IMR-90 (cell line): ENCODE measurements at regions not wholly inside any gene's neighbourhood (a gene's known extent, or its start where the extent isn't known, plus 50 kb on each side); places are given as distances from the start of the nearest gene placed in this dataset.
A peak's percentile ranks its signal among the peaks of the same experiment; 100 is the strongest.

Experiments
- ATAC-seq: fragments of 200-7000 bp; cut with Tn5 transposase; 2 replicates; pipeline ENCODE4 v1.9.1; 2020; ENCODE audit warnings: low read depth, mild to moderate bottlenecking, moderate library complexity
- BruUV-seq: library from RNA; stranded (reverse); fragments of 400-500 nt; replicated peaks from 2 replicates; lab custom pipeline; 2021; lab: Mats Ljungman, UMichigan
- CTCF ChIA-PET: fragments of 300-600 bp; formaldehyde crosslinking; extraction: SDS; loops from one replicate; lab custom pipeline; 2021; ENCODE audit warnings: antibody characterized with exemption; lab: Yijun Ruan, JAX
- POLR2A ChIA-PET: fragments of 300-600 bp; sonication (Branson Sonifier 250); formaldehyde crosslinking; loops from one replicate; lab custom pipeline; 2022; ENCODE audit warnings: antibody characterized with exemption; ENCODE audit not compliant: unreplicated experiment; lab: Charles Lee
- DNase-seq: peaks from one replicate; pipeline ENCODE4 v3.0.0; 2013
- H2AFZ ChIP-seq: replicated peaks from 2 replicates; pipeline ENCODE3; 2013; ENCODE audit warnings: low read length, mild to moderate bottlenecking; ENCODE audit not compliant: poor library complexity
- H2AK5ac ChIP-seq: 2 replicates; pipeline ENCODE4 v1.6.1; 2013; ENCODE audit warnings: low read depth, low read length, inconsistent platforms
- H2AK9ac ChIP-seq: replicated peaks from 2 replicates; pipeline ENCODE3; 2013; ENCODE audit warnings: mild to moderate bottlenecking, low read depth, low read length, moderate library complexity; ENCODE audit not compliant: poor library complexity
- H2BK120ac ChIP-seq: 2 replicates; pipeline ENCODE4 v1.6.1; 2013; ENCODE audit warnings: low read depth, low read length, inconsistent platforms
- H2BK15ac ChIP-seq: 3 replicates; pipeline ENCODE4 v1.6.1; 2013; ENCODE audit warnings: low read depth, low read length, inconsistent platforms
- H2BK20ac ChIP-seq: 2 replicates; pipeline ENCODE4 v1.6.1; 2013; ENCODE audit warnings: low read depth, mild to moderate bottlenecking, inconsistent platforms, low read length, moderate library complexity
- H2BK5ac ChIP-seq: 2 replicates; pipeline ENCODE4 v1.6.1; 2013; ENCODE audit warnings: mild to moderate bottlenecking, low read depth, low read length, inconsistent platforms; ENCODE audit not compliant: poor library complexity, severe bottlenecking
- H3K14ac ChIP-seq: replicated peaks from 2 replicates; pipeline ENCODE4 v1.6.1; 2013; ENCODE audit warnings: low read depth, low read length, inconsistent platforms
- H3K18ac ChIP-seq: 2 replicates; pipeline ENCODE4 v1.6.1; 2013; ENCODE audit warnings: low read depth, low read length, control low read depth
- H3K23ac ChIP-seq: 2 replicates; pipeline ENCODE4 v1.6.1; 2013; ENCODE audit warnings: low read depth, low read length, inconsistent platforms
- H3K27ac ChIP-seq: 2 replicates; pipeline ENCODE4 v1.5.1; 2013; ENCODE audit warnings: mild to moderate bottlenecking, control low read depth, low read length; ENCODE audit not compliant: insufficient read depth
- H3K27me3 ChIP-seq: 2 replicates; pipeline ENCODE4 v1.6.1; 2013; ENCODE audit warnings: low read length; ENCODE audit not compliant: control insufficient read depth, insufficient read depth
- H3K36me3 ChIP-seq: 2 replicates; pipeline ENCODE4 v1.6.1; 2013; ENCODE audit warnings: low read length, mixed read lengths; ENCODE audit not compliant: control insufficient read depth, insufficient read depth
- H3K4ac ChIP-seq: 2 replicates; pipeline ENCODE4 v1.6.1; 2013; ENCODE audit warnings: low read depth, low read length, inconsistent platforms
- H3K4me1 ChIP-seq: 2 replicates; pipeline ENCODE4 v1.6.1; 2013; ENCODE audit warnings: low read length, mixed read lengths; ENCODE audit not compliant: control insufficient read depth, insufficient read depth
- H3K4me2 ChIP-seq: 2 replicates; pipeline ENCODE4 v1.6.1; 2013; ENCODE audit warnings: low read depth, mild to moderate bottlenecking, control low read depth, low read length, moderate library complexity
- H3K4me3 ChIP-seq: 2 replicates; pipeline ENCODE4 v1.5.1; 2013; ENCODE audit warnings: low read depth, mild to moderate bottlenecking, control low read depth, low read length, moderate library complexity; ENCODE audit not compliant: insufficient read depth
- H3K56ac ChIP-seq: 2 replicates; pipeline ENCODE4 v1.6.1; 2013; ENCODE audit warnings: low read length, inconsistent platforms; ENCODE audit not compliant: insufficient read depth; ENCODE audit errors: extremely low read depth
- H3K79me1 ChIP-seq, 2 experiments: 2 replicates each; pipeline ENCODE4 v1.6.1; 2013; ENCODE audit warnings: low read length in 2 of 2, inconsistent platforms in 1 of 2, low read depth in 1 of 2
- H3K9ac ChIP-seq: 2 replicates; pipeline ENCODE4 v1.6.1; 2013; ENCODE audit warnings: low read depth, low read length, control low read depth
- H3K9me1 ChIP-seq: 2 replicates; pipeline ENCODE4 v1.6.1; 2013; ENCODE audit warnings: low read length, inconsistent platforms; ENCODE audit not compliant: insufficient read depth
- H3K9me3 ChIP-seq: 2 replicates; pipeline ENCODE4 v1.6.1; 2013; ENCODE audit warnings: low read length; ENCODE audit not compliant: control insufficient read depth, insufficient read depth
- H4K20me1 ChIP-seq: 2 replicates; pipeline ENCODE4 v1.6.1; 2013; ENCODE audit warnings: low read length, inconsistent platforms; ENCODE audit not compliant: insufficient read depth
- H4K5ac ChIP-seq: 2 replicates; pipeline ENCODE4 v1.6.1; 2013; ENCODE audit warnings: mild to moderate bottlenecking, low read depth, low read length, control low read depth
- H4K8ac ChIP-seq, 2 experiments: 2 replicates each; pipeline ENCODE4 v1.6.1; 2013; ENCODE audit warnings: low read depth in 2 of 2, low read length in 2 of 2, control low read depth in 1 of 2, inconsistent platforms in 1 of 2
- H4K91ac ChIP-seq: 2 replicates; pipeline ENCODE4 v1.6.1; 2013; ENCODE audit warnings: low read depth, low read length, inconsistent platforms; ENCODE audit not compliant: insufficient read depth
- BHLHE40 ChIP-seq: fragments of 150-350 bp; IDR thresholded peaks from 2 replicates; pipeline ENCODE4 v1.6.1; 2016; ENCODE audit warnings: mild to moderate bottlenecking, low read depth, low read length
- FOS ChIP-seq: fragments of 150-350 bp; IDR thresholded peaks from 2 replicates; pipeline ENCODE4 v1.6.1; 2016; ENCODE audit warnings: low read depth, low read length
- MAFK ChIP-seq: IDR thresholded peaks from 2 replicates; pipeline ENCODE4 v1.6.1; 2012; ENCODE audit warnings: low read depth, low read length, improper control_type of control experiment
- MAZ ChIP-seq: IDR thresholded peaks from 2 replicates; pipeline ENCODE4 v1.6.1; 2012; ENCODE audit warnings: low read depth, mild to moderate bottlenecking, low read length, improper control_type of control experiment, moderate library complexity, borderline replicate concordance
- MXI1 ChIP-seq: IDR thresholded peaks from 2 replicates; pipeline ENCODE4 v1.6.1; 2012; ENCODE audit warnings: low read depth, mild to moderate bottlenecking, low read length, moderate library complexity, borderline replicate concordance
- NFE2L2 ChIP-seq: fragments of 150-350 bp; IDR thresholded peaks from 2 replicates; pipeline ENCODE4 v1.6.1; 2016; ENCODE audit warnings: low read depth, mild to moderate bottlenecking, low read length
- POLR2A ChIP-seq: IDR thresholded peaks from 2 replicates; pipeline ENCODE4 v1.6.1; 2012; ENCODE audit warnings: mild to moderate bottlenecking, low read depth, low read length
- WGBS, 2 experiments: methylation state at CpG; one replicate each; pipeline versions ENCODE4 v1.1.5 to v1.1.7; 2013; ENCODE audit warnings: missing lambda C conversion rate in 2 of 2; ENCODE audit not compliant: insufficient read length in 1 of 2; ENCODE audit errors: extremely low coverage in 2 of 2; 5-methylcytosine and 5-hydroxymethylcytosine counted together
- dilution Hi-C: fragments of 300-500 bp; cut with HindIII; formaldehyde crosslinking; loops from one replicate; pipeline ENCODE4 v1.14.3; 2018; ENCODE audit warnings: low sequenced_read_pairs; ENCODE audit not compliant: unreplicated experiment
- in situ Hi-C: fragments of 300-500 bp; cut with MboI; formaldehyde crosslinking; loops from 3 replicates; pipeline ENCODE4 v1.14.3; 2019; ENCODE audit warnings: low sequenced_read_pairs, inconsistent platforms, mixed read lengths
- intact Hi-C: fragments of 100-400 bp; cut with micrococcal nuclease; formaldehyde crosslinking; loops from 2 replicates; pipeline ENCODE4 v1.10.0; 2022
- TF ChIP-seq, protein P1 (sequence below): fragments of 150-350 bp; IDR thresholded peaks from 2 replicates; pipeline ENCODE4 v1.6.1; 2016; ENCODE audit warnings: low read depth, mild to moderate bottlenecking, low read length, moderate library complexity, borderline replicate concordance

DNA sequence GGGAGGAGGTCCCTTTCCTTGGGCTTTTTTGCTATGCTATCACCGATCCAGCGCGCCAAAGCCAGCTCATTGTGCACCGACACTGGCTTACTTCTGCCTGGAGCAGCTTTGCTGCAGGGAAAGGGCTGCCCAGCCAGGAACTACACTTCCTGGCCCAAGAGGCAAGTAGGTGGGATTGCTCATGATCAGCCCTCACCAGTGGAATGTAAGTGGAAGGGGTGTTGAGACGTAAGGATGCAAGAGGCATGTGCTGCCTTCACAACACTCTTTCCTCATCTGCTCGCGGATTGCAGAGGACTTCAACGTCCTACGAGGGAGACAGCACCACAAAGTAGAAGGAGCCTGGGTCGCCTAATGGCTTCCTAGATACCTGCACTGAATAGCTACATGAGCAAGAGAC, 104.3 kb upstream of the FOXF1 start:
- H2BK5ac ChIP-seq, result no peak overlapping the region
- ATAC-seq, result no peak
- no peak overlapping the region for H3K4me2 ChIP-seq
- H3K27me3 ChIP-seq, result no peaks in the 10 kb centered on the region
- H2AFZ ChIP-seq, result no peak overlapping the region
- H2AK9ac ChIP-seq, result peak overlapping the region; percentile 35
- H3K4ac ChIP-seq, result peak overlapping the region; percentile 89
- H4K8ac ChIP-seq, result peak overlapping the region; percentile 26 to 41; a peak in 2 of 4 replicates
- peak overlapping the region; percentile 42 for H3K18ac ChIP-seq
- H4K20me1 ChIP-seq, result no peaks in the 10 kb centered on the region
- no TSS peak for BruUV-seq
- H3K56ac ChIP-seq, result no peak overlapping the region
- DNase-seq, result peak; percentile 47
- no peak overlapping the region for H3K9ac ChIP-seq
- in situ Hi-C loops, result no loop called here
- H3K9me1 ChIP-seq, result peaks cover 17% of the 10 kb centered on the region
- dilution Hi-C loops, result no loop called here
- peak overlapping the region; percentile 84 for H3K14ac ChIP-seq
- peaks cover 25% of the 10 kb centered on the region for H3K4me1 ChIP-seq
- peak overlapping the region; percentile 83; the same call in 2 of the 3 replicates for H2BK15ac ChIP-seq
- 88% methylated on average over 4 of the region's 10 CpGs; no CpG with 5 or more reads in 1 of the 2 experiments for WGBS, 2 experiments
- peaks cover 5% of the 10 kb centered on the region for H3K9me3 ChIP-seq
- peak overlapping the region; percentile 3 for H4K5ac ChIP-seq
- H2AK5ac ChIP-seq, result peak overlapping the region; percentile 90
- peak overlapping the region; percentile 84; the same call in 1 of the 2 replicates for H3K23ac ChIP-seq
- peaks cover 0 to 16% of the 10 kb centered on the region in 2 experiments; a peak in 1 of 4 replicates for H3K79me1 ChIP-seq
- POLR2A ChIA-PET, result no interaction called here
- TF ChIP-seq POLR2A, result no peak
- TF ChIP-seq MAZ, result no peak
- TF ChIP-seq, protein P1, sequence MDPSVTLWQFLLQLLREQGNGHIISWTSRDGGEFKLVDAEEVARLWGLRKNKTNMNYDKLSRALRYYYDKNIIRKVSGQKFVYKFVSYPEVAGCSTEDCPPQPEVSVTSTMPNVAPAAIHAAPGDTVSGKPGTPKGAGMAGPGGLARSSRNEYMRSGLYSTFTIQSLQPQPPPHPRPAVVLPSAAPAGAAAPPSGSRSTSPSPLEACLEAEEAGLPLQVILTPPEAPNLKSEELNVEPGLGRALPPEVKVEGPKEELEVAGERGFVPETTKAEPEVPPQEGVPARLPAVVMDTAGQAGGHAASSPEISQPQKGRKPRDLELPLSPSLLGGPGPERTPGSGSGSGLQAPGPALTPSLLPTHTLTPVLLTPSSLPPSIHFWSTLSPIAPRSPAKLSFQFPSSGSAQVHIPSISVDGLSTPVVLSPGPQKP, result no peak
- no peak for TF ChIP-seq BHLHE40
- TF ChIP-seq MXI1, result no peak
- TF ChIP-seq FOS, result no peak
- TF ChIP-seq MAFK, result no peak
- no peak for TF ChIP-seq NFE2L2
- H3K4me3 ChIP-seq, result no peak overlapping the region
- H3K36me3 ChIP-seq, result no peaks in the 10 kb centered on the region
- H2BK20ac ChIP-seq, result peak overlapping the region; percentile 88
- no peak overlapping the region; the same call in 1 of the 2 replicates for H3K27ac ChIP-seq
- H4K91ac ChIP-seq, result peak overlapping the region; percentile 85
- CTCF ChIA-PET, result no interaction called here
- peak overlapping the region; percentile 89 for H2BK120ac ChIP-seq
- intact Hi-C loops, result no loop called here
